ENCODE measurements at regions not wholly inside any gene's neighbourhood (a gene's known extent, or its start where the extent isn't known, plus 50 kb on each side); places are given as distances from the start of the nearest gene placed in this dataset.

GRCh38 chr2:6352247-6352646 is 513.5 kb downstream of the CMPK2 start:
- TF ChIP-seq, protein P1, sequence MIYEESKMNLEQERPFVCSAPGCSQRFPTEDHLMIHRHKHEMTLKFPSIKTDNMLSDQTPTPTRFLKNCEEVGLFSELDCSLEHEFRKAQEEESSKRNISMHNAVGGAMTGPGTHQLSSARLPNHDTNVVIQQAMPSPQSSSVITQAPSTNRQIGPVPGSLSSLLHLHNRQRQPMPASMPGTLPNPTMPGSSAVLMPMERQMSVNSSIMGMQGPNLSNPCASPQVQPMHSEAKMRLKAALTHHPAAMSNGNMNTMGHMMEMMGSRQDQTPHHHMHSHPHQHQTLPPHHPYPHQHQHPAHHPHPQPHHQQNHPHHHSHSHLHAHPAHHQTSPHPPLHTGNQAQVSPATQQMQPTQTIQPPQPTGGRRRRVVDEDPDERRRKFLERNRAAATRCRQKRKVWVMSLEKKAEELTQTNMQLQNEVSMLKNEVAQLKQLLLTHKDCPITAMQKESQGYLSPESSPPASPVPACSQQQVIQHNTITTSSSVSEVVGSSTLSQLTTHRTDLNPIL (CRISPR knock-in tag; IDR thresholded peaks at IDR 0.05; ENCODE audit: low read depth), result no peak
- TF ChIP-seq ZFP3 (CRISPR knock-in tag; IDR thresholded peaks at IDR 0.05) (no peak), ESRRG (CRISPR knock-in tag; IDR thresholded peaks at IDR 0.05) (no peak), PPARA (CRISPR knock-in tag; IDR thresholded peaks at IDR 0.05; ENCODE audit: borderline replicate concordance) (no peak), ZFP30 (CRISPR knock-in tag; IDR thresholded peaks at IDR 0.05) (no peak), RARB (CRISPR knock-in tag; IDR thresholded peaks at IDR 0.05) (no peak), ZC3H10 (CRISPR knock-in tag; IDR thresholded peaks at IDR 0.05) (no peak), PATZ1 (CRISPR knock-in tag; IDR thresholded peaks at IDR 0.05; ENCODE audit: borderline replicate concordance) (no peak), TOX (CRISPR knock-in tag; IDR thresholded peaks at IDR 0.05; ENCODE audit: borderline replicate concordance) (no peak), CSRNP3 (CRISPR knock-in tag; IDR thresholded peaks at IDR 0.05) (no peak), TCF4 (CRISPR knock-in tag; IDR thresholded peaks at IDR 0.05; ENCODE audit: borderline replicate concordance) (no peak), BACH2 (CRISPR knock-in tag; IDR thresholded peaks at IDR 0.05; ENCODE audit: borderline replicate concordance) (no peak)

Data from SK-N-SH treated with all-trans-retinoic acid at 6 μM for 48 hours (cell line).